LNCaP clone FGC (cell line): ENCODE measurements at regions not wholly inside any gene's neighbourhood (a gene's known extent, or its start where the extent isn't known, plus 50 kb on each side); places are given as distances from the start of the nearest gene placed in this dataset.
"Not testable (repeated sequence)": the region's sequence is repeated elsewhere in the genome, so short reads cannot be mapped to it uniquely, and the experiment has no call there.

Source experiments
- DNase-seq: peaks from one replicate; pipeline ENCODE4 v3.0.0-alpha.2; 2011; ENCODE audit warnings: low read depth
- H3K4me3 ChIP-seq: 2 replicates; pipeline ENCODE4 v1.5.1; 2011; ENCODE audit warnings: mild to moderate bottlenecking, low read depth, low read length, control low read depth
- TF ChIP-seq, protein P1 (sequence below): IDR thresholded peaks from 2 replicates; pipeline ENCODE4 v1.5.1; 2012; ENCODE audit warnings: mild to moderate bottlenecking; ENCODE audit not compliant: control insufficient read depth, insufficient read depth; ENCODE audit errors: extremely low read depth

DNA sequence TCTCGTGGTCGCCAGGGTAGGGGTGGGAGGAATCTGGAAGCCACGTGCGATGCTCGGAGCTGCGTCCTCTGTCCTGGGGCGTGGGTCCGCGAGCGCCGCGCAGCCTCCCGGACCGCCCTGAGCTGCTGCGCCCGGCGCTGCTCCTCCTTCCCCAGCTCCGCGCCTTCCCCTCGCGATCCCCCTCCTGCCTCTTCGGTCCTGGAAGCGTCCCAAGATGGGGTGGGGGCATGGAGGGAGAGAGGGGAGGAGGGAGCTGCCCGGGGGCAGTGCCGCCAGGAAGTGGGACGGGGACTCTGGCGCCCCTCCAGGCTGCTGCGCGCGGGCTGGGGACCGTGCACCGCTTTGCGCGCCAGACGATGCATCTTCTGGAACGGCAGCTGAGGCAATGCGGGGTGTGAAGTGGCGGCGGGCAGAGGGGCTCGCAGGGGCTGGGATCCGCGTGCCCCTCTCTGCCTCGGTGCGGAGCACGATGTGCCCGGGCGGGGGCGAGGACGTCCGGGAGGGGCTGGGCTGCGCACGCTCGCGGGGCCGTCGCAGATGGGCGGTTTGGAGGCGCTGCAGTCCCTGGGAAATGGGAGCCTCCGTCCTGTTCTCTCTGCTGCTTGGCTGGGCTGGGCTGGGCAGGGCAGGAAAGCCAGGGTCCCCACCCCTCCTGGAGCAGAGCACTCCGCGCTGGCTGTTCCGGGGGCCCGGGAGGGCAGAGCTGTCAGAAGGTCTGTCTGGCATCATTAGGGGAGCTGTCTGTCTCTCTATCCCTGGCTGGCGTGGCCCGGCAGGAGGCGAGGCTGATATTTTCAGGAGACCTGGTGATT, 388.0 kb downstream of the SEC14L1 start:
- DNase-seq: no peak
- no peak overlapping the region for H3K4me3 ChIP-seq
- TF ChIP-seq, protein P1, sequence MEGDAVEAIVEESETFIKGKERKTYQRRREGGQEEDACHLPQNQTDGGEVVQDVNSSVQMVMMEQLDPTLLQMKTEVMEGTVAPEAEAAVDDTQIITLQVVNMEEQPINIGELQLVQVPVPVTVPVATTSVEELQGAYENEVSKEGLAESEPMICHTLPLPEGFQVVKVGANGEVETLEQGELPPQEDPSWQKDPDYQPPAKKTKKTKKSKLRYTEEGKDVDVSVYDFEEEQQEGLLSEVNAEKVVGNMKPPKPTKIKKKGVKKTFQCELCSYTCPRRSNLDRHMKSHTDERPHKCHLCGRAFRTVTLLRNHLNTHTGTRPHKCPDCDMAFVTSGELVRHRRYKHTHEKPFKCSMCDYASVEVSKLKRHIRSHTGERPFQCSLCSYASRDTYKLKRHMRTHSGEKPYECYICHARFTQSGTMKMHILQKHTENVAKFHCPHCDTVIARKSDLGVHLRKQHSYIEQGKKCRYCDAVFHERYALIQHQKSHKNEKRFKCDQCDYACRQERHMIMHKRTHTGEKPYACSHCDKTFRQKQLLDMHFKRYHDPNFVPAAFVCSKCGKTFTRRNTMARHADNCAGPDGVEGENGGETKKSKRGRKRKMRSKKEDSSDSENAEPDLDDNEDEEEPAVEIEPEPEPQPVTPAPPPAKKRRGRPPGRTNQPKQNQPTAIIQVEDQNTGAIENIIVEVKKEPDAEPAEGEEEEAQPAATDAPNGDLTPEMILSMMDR: no peak

DNA sequence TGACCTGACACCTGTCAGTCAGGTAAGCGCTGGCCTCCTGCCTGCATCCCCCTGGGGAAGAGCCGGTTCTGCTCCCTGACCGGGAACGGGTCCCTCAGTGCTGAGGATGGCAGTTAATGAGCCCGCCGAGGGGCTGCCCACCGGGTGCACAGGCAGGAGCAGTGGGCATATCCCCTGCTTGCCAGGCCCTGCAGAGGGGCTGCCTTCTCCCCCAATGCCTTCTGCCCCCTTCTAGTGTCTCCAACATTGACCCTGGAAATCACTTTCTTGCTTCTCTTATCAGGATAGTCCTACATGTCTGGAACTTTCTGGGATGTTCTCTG, 388.5 kb downstream of the SEC14L1 start:
- H3K4me3 ChIP-seq: no peak overlapping the region
- no peak for DNase-seq
- TF ChIP-seq, protein P1: no peak

DNA sequence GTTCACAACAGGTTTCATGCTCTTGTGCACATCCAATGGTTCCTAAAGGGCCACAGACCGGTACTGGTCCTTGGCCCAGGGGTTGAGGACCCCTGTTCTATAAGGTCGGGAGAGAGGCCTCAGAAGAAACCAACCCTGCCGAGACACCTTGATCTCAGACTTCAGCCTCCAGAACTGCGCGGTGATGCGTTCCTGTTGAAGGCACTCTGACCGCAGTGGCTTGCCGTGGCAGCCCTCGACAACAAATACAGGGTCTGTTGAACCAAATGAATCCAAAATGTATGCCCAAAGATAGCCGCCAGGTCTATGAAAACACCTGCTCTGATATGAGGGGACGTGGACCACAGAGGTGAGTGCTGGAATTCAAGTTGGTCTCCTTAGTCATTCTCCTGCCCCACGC, 389.8 kb downstream of the SEC14L1 start:
- DNase-seq: no peak
- H3K4me3 ChIP-seq: no peak overlapping the region
- TF ChIP-seq, protein P1: no peak

DNA sequence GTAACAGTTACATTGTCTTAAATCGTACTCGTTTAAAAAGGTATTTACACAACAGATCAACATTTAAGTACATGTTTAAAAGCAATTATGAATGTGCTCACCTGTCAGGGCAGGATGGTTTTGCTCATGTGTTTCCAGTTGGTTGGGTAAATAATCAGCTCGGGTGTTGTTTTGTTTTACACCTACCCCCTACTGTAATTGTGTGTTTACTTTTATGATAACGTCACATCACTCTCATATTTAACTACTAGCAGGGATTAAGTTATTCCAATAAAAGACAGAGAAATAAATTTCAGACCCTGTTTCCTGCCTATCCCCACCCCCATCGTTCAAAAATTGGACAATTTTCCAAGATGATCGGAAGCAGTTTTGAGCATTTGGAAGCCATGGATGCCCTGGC, 390.2 kb downstream of the SEC14L1 start:
- TF ChIP-seq, protein P1: no peak
- DNase-seq: peak; percentile 59
- H3K4me3 ChIP-seq: no peak overlapping the region

DNA sequence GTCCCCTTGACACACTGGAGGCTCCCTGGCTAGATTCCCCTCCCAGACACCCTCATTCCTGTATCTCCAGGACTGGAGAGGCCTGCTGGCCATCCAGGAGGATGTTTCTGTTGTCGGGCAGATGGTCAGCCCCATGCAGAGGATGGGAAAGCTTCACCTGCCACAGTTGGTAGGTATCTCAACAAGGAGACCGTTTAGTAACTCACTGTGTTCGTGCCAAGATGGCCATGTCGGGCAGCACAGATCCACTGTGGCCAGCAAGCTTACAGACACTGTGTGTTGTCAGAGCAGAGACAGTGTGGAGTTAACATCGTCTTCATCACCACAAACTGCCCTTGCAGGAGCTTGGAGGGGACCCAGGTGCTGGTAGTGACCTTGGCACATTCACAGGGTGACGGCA, 390.9 kb downstream of the SEC14L1 start:
- TF ChIP-seq, protein P1: no peak
- DNase-seq: no peak
- no peak overlapping the region for H3K4me3 ChIP-seq

DNA sequence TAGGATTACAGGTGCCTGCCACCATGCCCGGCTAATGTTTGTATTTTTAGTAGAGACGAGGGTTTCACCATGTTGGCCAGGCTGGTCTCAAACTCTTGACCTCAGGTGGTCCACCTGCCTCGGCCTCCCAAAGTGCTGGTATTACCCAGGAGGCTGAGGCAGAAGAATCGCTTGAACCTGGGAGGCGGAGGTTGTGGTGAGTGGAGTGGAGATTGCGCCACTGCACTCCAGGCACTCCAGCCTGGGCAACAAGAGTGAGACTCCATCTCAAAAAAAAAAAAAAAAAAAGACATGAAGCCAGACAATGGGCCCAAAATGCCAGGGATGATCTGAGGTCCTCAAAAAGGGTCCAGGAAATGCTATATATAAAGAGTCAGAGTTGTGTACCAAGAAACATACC, 392.9 kb downstream of the SEC14L1 start:
- DNase-seq, H3K4me3 ChIP-seq: not testable (repeated sequence)

DNA sequence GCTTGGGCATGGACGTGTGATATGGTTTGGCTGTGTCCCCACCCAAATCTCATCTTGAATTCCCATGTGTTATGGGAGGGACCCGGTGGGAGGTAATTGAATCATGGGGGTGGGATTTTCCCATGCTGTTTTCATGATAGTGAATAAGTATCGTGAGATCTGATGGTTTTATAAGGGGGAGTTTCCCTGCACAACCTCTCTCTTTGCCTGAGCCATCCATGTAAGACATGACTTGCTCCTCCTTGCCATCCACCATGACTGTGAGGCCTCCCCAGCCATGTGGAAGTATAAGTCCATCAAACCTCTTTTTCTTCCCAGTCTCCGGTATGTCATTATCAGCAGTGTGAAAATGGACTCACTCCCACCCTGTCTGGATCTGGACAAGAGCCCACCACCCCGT, 393.4 kb downstream of the SEC14L1 start:
- TF ChIP-seq, protein P1: no peak
- no peak overlapping the region for H3K4me3 ChIP-seq
- DNase-seq: no peak
